ENCODE measurements at regions not wholly inside any gene's neighbourhood (a gene's known extent, or its start where the extent isn't known, plus 50 kb on each side); places are given as distances from the start of the nearest gene placed in this dataset.
"Not testable (repeated sequence)": the region's sequence is repeated elsewhere in the genome, so short reads cannot be mapped to it uniquely, and the experiment has no call there.

DNA sequence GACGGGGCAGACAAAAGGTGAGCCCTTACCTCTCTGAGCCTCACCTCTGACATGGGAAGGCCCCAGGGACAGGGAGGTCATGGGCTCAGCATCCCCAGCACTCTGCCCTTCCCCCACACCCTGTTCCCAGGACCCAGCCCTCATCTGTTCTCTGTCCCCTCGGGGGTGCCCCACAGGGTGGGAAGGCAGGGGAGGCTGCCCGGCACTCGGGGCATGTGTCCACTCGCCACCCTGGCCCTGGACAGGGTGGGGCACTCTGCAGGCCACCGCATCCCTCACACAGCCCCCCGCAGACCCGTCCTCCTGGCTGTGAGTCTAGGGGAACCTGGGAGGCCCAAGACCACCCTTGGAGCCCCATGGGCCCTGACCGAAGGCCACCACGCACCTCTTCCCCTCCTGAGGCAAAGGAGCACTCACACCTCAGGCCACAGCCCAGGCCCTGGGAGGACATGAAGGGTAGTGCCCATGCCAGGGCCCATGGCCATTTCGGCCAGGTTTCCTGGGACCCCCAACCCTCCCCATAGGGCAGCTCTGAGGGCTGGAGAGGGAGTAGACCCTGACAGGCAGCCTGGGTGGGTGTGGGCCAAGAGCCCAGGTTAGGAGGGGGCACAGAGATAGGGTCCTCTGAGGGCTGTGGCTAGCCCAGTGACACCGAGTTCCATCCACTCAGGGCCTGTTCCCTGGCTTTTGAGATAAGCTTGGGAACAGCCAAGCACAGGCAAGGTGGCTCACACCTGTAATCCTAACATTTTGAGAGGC is 193.1 kb downstream of the IGLL1 start:
- H3K27ac ChIP-seq, result no peak overlapping the region
- no peak overlapping the region for H3K4me3 ChIP-seq

DNA sequence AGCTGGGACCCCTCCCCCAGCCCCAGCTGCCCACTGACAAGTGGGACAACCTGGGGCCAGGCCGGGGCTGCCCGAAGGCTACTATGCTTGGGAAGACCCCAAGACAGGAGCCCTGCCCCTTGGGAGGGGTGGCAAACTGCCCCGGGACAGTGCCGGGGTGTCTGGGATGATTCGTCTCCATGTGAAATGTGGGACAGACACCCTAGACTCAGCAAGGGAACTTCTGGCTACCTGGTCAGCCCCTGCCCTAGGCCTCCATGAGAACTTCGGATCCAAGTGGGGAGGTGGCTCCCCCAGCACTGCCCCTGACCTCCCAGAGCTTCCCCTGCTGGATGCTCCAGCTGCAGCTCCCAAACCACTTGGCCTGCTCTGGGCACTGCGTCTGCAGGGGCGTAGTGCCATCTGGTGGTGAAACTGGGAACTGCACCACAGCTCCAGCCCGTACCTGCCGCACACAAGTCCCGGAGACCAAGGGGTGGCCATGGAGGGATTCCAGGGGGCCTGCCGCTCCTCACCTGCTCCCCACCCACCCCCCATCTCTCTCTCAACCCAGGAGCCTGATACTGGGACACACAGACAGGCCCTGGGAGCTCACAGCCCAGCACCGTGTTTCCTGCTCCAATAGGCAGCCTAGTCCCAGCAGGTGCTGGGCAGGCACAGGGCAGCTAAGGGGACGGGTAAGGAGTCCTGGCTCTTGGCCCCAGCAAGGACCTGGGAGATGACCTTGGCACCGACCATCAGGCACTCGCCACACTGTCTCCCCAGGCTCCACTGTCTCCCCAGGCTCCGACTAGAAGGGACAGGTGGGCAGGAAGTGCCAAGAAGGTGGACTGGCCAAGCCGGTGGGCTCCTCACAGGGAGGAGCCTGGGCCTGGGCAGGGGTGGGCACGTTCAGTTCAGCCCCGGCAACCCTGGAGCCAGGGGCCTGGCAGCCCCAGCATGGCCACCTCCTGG is 194.1 kb downstream of the IGLL1 start:
- H3K27ac ChIP-seq, result no peak overlapping the region

DNA sequence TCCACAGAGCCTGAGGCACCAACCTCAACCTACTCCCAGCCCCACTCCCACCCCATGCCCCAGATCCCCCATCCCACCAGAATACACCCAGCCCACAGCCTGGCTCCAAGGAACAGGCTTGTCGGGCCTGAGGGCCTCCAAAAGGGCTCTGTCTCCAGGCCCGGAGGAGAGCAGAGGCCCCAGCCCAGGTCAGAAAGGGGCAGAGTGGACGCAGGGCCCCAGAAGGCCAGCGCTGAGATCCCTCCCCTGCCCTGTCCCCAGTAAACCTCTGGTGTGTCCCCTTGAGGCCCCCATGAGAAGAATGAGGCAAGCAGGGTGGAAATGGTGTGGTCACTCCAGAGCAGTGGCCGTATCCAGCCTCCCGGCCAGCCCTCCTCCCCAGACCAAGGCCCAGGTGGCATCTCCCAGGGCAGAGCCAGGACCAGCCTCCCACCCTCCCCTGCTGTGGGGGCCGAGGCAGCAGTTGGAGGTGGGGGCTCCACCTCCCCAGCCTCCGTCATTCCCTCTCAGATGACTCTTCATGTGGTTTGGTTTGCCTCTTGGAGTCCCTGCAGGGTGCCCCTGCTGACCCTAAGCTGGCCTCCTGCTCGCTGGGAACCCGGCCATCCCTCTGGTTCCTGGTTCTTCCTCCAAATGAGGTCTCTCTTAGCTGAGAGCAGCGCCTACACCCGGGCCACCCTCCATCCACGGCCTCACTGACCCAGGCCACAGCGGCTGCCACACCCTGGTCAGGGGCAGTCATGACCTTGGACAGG is 195.0 kb downstream of the IGLL1 start:
- H3K27ac ChIP-seq, result no peak overlapping the region
- no peak overlapping the region for H3K4me3 ChIP-seq

More for the DNA sequence above, 194.1 kb downstream of the IGLL1 start:
- no peak overlapping the region for H3K4me3 ChIP-seq

DNA sequence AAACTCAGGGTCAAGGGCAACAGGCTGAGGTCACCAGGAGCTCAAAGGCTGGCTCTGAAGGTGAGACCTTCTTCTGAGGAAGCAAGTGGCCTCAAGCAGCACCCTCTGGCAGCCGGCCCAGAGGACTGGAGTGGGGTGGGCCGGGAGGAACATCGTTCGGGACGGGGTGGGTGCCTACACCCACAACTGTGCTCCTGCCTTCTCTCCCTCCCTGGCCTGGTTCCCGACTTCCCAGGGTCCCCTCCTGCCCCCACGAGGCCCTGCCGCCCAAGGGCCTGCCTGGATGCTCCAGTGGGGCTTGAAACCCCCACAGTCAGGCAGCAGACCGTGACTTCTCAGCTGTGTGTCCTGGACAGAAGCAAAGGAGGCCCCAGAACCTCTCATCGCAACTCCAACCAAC is 195.7 kb downstream of the IGLL1 start:
- Histone ChIP-seq H3K27ac (no peak overlapping the region), H3K4me3 (no peak overlapping the region)

DNA sequence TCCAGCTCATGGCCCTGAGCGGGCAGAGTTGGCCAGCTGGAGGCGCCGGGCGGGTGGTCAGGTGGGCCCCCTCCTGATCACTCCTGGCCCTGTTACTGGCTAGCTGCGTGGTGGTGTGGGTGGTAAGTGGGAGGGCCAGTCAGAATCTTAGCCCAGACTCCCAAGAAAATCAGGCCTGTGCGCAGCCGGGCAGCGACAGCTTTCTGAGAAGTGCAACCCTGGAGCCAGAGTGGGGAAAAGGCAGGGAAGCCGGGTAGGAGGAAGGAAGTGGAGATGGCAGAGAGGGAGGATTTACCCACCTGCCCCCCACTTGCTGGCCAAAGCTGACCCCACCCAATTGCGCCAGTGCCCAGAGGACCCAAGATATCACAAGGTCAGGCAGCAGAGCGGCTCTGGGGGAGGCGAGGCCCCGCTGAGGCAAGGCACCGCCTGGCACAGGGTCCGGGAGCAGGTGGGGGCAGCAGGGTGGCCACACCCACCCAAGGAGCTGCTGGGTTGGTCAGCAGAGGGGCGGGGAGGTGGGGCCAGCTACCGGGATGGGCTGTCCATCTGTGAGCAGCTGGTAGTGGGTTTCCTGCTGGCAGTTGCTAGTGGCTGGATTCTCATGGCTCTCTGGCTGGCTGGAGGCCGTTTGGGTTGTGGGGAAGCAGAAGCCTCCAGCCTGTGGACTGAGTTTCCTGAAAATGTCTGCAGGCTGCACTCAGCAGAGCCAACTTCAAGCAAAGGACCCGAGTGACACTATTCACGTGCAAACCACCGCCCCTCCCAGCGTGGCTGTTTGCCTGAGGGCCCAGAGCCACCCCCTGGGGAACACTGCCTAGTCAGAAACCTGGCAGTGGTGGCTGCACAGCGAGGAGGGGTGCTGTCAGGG is 196.4 kb downstream of the IGLL1 start:
- Histone ChIP-seq H3K4me3 (no peak overlapping the region), H3K27ac (no peak overlapping the region)

DNA sequence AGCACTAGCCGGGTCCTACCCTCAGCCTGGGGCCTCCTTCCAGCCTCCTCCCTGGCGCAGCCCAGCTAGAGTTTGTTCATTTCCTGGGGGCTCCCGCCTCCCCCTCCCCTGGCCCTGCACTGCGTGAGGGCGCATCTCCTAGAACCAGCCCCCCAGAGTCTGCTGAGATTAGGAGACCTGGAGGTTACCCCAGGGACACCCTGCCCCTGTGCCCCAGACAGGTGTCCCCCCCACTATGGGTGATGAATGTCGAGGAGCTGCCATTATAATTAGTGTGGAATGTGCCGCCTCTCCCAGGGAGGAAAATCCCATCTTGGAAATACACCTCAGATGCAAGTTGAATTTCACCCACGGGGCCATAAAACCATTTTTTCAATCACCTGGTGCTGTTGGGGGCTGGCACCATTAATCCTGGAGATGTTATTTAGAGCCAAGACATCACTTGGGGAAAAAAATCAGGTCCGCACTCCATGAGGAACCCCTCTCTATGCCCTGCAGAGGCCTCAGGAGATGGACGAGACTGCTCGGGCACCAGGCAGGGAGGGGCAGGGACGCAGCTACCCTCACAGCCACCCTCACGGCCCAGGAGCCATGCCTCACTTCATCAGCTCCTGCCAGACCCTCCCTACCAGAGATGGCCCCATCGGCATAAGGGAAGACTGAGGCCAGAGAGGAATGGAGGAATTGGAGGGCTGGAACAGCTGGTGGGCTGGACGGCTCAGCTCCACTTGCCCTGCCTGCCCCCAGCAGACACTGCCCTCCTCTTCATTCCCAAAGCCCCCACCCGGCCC is 197.5 kb downstream of the IGLL1 start:
- H3K27ac ChIP-seq, result no peak overlapping the region
- H3K4me3 ChIP-seq, result no peak overlapping the region

DNA sequence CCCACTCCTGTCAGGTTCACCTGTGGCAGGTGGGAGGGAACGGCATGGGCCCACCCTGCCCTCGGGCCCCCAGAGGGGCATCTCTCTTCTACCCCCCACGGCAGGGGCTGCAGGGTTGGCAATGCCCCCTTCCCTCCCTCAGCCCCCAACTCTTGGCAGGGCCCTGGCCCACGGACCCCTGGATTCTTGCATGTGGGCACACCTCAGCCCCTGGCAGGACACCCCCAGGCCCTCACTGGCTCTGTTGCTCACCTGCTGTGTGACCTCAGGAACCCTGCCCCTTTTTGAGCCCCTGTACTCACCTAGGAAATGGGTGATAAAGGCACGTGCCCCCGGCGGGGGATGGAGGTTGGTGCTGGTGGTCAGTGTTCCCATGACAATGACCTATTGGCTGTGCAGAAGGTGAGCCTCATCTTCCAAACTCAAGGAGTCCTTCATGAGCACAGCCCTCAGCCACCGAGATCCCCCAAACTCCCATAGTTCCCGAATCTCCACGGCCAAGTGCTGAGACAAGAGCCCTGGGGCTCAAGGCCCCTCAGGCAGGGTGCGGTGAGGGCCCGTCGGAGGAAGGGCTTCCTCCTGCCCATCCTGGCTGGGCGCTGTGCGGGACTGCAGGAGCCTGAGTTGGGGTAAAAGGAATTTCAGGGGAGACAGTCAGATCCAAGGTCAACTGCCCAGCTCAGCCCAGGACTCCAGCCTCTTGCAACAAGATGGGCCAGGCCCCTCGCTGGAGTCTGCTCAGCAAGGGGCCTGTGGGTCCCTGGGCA is 198.2 kb downstream of the IGLL1 start:
- Histone ChIP-seq H3K4me3 (no peak overlapping the region), H3K27ac (no peak overlapping the region)

DNA sequence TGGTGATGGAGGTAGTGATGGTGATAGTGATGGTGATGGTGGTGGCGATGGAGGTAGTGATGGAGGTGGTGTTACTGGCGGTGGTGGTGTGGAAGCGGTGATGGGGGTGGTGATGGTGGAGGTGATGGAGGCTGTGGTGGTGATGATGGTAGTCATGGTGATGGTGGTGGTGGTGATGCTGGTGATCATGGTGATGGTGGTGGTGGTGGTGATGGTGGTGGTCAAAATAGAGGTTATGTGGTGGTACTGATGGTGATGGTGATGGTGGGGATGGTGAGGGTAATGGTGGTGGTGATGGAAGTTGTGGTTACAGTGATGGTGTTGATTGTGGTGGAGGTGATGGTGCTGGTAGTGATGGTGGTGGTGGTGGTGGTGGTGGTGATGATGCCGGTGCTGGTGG is 199.2 kb downstream of the IGLL1 start:
- Histone ChIP-seq H3K27ac (no peak overlapping the region), H3K4me3 (no peak overlapping the region)

DNA sequence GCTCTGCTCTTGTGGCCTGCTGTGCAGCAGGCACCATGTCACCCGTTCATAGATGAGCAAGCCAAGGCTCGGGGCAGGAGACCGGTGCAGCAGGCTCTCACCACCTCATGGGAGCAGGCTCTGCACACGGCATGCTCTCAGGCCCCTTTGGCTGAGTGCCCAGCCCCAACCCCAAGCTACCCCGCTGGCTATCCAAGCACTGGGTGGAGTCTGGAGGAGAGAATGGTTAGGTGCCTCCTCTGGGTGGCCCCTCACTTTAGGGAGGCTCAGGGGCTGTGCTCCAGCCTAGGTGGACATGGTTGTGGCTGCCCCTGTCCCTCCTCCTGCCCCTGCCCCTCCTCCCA is 199.9 kb downstream of the IGLL1 start:
- no peak overlapping the region for H3K27ac ChIP-seq

DNA sequence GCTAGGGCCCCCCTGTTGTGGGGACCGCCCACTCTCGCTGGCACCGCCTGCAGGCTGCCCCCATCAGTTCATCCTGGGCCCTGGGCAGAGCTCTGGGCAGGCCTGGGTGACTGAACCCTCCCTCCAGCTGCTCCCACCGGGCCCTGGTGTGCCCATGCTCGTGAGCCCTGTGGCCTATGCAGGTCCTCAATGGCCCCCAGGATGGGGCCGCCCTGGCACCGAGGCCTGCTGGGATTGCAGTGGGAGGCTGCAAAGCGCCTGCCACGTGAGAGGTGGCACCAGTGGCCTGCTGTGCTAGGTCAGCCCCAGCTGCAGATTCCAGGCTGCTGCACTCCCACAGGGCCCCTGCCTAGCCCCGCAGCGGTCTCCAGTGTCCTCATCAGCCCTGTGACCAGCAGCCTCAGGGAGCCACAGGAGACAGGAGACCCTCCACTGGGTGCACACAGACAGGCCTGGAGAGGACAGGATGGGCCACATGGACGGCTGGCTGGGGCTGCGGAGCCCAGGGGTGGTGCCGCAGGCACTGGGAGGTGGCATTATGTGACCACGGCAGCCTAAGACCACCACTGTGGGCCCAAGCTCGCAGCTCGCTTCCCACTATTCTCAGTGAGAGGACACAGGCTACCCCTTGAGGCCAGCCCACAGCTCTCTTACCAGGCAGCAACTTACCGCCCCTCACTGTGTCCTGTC is 199.4 kb downstream of the BCR start:
- not testable (repeated sequence) for H3K27ac ChIP-seq, H3K4me3 ChIP-seq

More for the DNA sequence above, 199.9 kb downstream of the IGLL1 start:
- no peak overlapping the region for H3K4me3 ChIP-seq

DNA sequence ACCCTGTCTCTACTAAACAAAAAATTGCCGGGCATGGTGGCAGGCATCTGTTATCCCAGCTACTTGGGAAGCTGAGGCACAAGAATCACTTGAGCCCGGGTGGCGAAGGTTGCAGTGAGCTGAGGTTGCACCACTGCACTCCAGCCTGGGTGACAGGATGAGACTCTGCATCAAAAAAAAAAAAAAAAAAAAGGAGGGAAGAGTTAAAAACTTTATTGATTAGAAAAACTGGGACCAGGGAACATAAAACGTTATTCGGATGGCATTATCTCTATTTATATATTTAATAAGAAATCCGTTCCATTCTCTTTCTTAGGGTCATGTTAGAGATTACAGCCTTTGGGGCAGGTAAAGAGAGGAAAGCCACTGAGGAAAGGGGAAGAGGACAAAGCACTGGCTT is 197.5 kb downstream of the BCR start:
- no peak overlapping the region for H3K4me3 ChIP-seq
- no peak overlapping the region for H3K27ac ChIP-seq

DNA sequence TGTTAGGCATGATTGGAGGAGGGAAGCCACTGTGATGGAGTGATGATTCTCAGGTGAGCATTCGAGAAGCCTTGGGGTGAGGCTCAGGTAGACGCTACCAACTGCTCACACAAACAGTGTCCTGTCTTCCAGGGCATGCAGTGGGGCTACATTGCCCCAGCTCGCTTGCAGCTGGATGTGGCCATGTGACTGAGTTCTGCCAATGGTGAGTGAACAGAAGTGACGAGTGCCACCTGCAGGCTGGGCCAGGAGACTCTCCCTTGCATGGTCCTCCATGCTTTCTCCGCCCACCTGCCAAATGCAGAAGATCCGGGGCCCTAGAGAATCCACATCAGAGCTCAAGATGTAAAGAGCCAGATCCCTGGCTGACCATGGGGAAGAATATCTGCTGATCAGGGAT is 195.9 kb downstream of the BCR start:
- H3K4me3 ChIP-seq, result no peak overlapping the region

DNA sequence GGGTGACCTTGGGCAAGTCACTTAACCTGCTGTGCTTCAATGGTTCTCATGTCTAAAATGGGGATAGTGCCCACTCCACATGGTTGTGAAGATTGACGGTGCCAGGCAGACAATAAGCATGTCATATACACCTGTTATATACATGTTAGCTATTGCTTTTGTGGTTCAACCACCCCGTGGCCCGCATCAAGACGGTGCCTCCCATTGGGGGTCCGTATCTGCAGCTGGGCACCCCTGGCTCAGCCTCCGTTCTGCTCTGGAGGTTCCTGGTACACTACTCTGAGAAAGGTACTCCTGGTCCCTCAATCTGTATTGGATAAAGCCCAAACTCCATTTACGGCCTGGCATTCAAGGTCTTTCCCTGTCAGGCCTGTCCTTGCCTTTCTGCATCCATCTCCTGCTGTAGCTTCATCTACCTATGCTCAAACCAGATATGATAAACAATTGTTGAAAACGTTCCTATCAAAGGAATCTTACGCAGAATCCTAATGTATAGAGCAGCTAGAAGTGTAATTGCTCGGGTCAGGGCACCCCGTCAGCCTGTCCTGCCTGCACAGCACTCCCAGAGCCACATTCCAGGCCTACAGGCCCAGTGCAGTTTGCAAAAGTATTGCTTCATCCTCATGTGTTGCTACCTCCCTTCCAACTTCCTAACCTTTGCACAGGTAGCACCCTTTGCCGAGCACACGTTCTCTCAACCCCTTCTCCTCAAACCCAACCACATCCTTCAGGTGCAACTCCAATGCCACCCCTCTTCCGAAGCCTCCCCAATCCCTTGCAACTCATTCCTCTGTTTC is 194.9 kb downstream of the BCR start:
- no peak overlapping the region for H3K27ac ChIP-seq
- no peak overlapping the region for H3K4me3 ChIP-seq

More for the DNA sequence above, 195.9 kb downstream of the BCR start:
- no peak overlapping the region for H3K27ac ChIP-seq

DNA sequence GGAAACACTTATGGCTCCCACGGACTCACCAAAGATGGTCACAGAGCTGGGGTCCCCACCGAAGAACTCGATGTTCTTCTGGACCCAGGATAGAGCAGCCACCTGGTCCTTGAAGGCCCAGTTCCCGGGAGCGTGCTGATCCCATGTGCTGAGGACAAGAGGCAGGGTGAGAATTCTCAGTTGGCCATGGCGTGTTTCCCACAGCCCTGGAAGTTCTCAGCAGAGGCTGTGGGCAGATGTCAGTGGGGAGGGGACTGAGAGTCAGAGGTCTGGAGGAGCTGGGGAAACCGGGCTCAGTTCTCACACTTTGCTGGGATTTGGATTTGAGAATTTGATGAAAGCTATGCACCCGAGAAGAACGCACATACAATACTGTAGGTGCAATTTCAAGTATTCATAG is 193.3 kb downstream of the BCR start:
- no peak overlapping the region for H3K27ac ChIP-seq

DNA sequence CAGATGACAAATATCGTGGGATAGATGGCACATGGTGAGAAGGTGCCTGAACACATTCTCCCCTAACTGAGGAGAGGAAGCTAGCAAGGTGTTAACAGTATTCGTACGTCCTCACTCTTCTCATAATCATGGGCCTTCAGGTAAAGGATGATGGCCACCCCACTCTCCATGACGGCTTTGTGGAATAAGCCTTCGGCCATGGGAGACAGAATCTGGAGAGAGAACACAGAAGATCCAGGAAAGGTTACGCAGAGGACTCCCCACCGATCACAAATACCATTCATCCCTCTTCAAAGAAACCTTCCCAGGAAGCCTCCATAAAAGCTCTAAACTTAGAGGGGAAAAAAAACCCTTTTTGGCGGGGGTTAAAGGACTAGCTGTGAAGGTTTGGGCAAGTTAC is 189.9 kb downstream of the BCR start:
- Histone ChIP-seq H3K4me3 (no peak overlapping the region), H3K27ac (no peak overlapping the region)

More for the DNA sequence above, 193.3 kb downstream of the BCR start:
- H3K4me3 ChIP-seq, result no peak overlapping the region

DNA sequence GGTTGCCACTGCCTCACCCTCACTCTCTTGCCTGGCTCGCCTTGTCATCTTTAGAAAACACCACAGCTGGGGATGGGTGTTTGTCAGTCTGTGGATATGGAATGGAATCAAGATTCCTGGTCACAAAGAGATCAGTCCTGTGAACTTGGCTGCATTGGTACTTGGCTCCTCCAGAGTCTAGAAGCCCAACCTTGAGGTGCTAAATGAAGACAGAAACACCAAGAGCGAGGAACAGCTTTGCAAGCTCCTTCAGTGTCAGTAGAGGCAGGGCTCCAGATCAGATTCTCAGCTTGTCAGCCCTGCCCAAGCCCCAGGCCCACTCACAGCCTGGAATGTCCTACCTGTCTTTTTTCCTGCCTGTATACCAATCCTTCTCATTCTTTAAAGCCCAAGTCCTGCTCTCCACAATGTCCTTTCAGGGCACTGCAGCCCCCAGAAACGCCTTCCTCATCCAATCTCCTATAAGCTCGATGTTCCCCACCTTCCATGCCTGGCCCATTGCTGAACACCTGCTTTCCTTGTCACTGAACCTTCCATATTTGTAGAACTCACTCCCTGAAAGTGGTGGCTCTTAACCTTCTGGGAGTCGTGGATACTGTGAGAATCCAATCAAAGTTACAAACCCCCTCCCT is 188.9 kb downstream of the BCR start:
- Histone ChIP-seq H3K27ac (no peak overlapping the region), H3K4me3 (no peak overlapping the region)
